Tibial artery (tissue), 4 donors: ENCODE measurements at regions not wholly inside any gene's neighbourhood (a gene's known extent, or its start where the extent isn't known, plus 50 kb on each side); places are given as distances from the start of the nearest gene placed in this dataset.

Experiments used
- DNase-seq, 2 donors: peaks; one replicate each; pipeline ENCODE4 v3.0.0-alpha.2; 2019
- H3K27ac ChIP-seq, 2 donors: fragments of 200-600 bp; sonication (generic) in 1 of 2; 1 replicate in 1 of 2; 2 replicates in 1 of 2; pipeline ENCODE4 v1.5.1; 2018 to 2019; ENCODE audit warnings: mild to moderate bottlenecking in 1 of 2
- H3K27me3 ChIP-seq, 2 donors: fragments of 200-600 bp; sonication (generic) in 1 of 2; one replicate each; pipeline versions ENCODE4 v1.5.1 to v1.6.0; 2016 to 2019
- H3K36me3 ChIP-seq, 3 donors: fragments of 200-600 bp; sonication (generic) in 2 of 3; one replicate each; pipeline ENCODE4 v1.5.1; 2016 to 2019; ENCODE audit warnings: mild to moderate bottlenecking in 2 of 3
- H3K4me1 ChIP-seq, 4 donors: fragments of 200-600 bp; sonication (generic) in 2 of 4; 1 replicate in 3 of 4; 2 replicates in 1 of 4; pipeline ENCODE4 v1.5.1; 2016 to 2019
- H3K4me3 ChIP-seq, 2 donors: fragments of 200-600 bp; sonication (generic) in 1 of 2; 1 replicate in 1 of 2; 2 replicates in 1 of 2; pipeline ENCODE4 v1.5.1; 2018 to 2019; ENCODE audit warnings: mild to moderate bottlenecking in 2 of 2
- H3K9me3 ChIP-seq, 3 donors: fragments of 200-600 bp; sonication (generic) in 1 of 3; one replicate each; pipeline ENCODE4 v1.5.1; 2016 to 2019
- intact Hi-C: fragments of 100-400 bp; cut with DNase I; formaldehyde crosslinking; loops from one replicate; pipeline ENCODE4 v1.15.0; 2023; ENCODE audit warnings: low total_unique reads
- TF ChIP-seq, protein P1 (sequence below), 2 experiments: fragments of 200-600 bp in 1 of 2; fragments of 450-650 bp in 1 of 2; IDR thresholded peaks; one replicate each; pipeline ENCODE4 v1.5.1; 2017 to 2019; ENCODE audit warnings: antibody characterized with exemption in 2 of 2, mild to moderate bottlenecking in 1 of 2, moderate library complexity in 1 of 2

DNA sequence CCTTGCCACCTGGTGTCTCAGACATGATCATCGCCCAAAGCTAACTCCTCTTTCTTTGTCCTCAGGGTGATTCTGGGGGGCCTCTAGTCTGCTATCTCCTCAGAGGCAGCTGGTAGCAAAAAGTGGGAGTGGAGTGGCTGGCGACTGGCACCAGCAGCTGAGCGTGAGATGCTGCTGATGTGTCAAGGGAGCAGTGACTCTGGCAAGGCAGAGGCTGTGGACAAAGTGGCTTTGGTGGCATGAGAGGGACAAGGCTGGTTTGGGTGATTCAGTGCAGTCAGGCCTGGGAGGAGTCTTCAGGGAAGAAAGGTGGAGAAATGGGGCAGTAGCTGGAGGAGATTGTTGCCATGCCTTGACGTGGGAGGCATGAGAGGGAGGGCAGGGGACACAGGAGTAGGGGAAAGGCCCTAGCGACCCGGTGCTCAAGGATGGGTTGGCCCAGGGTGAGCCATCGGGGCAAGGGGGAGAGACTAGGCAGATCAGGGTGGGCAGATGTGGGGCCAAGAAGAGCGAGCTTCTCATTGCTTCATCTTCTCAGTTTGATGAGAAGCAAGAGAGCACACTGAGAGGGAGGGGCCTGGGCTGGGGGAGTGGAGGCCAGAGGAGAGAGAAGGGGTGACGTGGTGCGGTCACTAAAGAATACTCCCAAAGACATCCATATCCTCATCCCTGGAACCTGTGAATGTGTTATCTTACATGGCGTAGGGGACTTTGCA, 64.2 kb upstream of the SPTLC1 start:
- Histone ChIP-seq H3K4me3 (no peak overlapping the region), H3K27ac (no peak overlapping the region), H3K9me3 (no peaks in the 10 kb centered on the region), H3K36me3 (no peaks in the 10 kb centered on the region), H3K27me3 (no peaks in the 10 kb centered on the region), H3K4me1 (no peaks in the 10 kb centered on the region)
- intact Hi-C loops: no loop called here
- DNase-seq: no peak
- TF ChIP-seq, protein P1, sequence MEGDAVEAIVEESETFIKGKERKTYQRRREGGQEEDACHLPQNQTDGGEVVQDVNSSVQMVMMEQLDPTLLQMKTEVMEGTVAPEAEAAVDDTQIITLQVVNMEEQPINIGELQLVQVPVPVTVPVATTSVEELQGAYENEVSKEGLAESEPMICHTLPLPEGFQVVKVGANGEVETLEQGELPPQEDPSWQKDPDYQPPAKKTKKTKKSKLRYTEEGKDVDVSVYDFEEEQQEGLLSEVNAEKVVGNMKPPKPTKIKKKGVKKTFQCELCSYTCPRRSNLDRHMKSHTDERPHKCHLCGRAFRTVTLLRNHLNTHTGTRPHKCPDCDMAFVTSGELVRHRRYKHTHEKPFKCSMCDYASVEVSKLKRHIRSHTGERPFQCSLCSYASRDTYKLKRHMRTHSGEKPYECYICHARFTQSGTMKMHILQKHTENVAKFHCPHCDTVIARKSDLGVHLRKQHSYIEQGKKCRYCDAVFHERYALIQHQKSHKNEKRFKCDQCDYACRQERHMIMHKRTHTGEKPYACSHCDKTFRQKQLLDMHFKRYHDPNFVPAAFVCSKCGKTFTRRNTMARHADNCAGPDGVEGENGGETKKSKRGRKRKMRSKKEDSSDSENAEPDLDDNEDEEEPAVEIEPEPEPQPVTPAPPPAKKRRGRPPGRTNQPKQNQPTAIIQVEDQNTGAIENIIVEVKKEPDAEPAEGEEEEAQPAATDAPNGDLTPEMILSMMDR (IDR thresholded peaks at IDR 0.05): no peak

DNA sequence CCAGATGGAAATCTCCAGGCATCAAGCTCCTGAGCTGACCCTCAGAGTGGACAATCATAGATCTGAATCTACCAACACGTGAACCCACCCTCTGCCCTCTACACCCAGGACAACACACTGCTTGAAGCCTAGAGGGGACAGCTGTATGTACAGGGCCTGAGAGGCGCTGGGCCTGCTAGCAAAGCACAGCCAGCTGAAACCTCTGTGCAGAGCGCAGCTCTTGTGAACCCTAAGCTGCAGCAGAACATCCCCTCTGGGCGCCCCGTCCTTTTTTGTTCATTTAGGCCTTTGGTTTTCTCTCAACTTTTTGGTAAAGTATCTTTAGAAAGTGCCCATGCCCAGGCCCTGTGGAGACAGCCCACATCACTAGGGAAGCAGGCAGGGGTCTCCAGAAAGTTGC, 62.4 kb upstream of the SPTLC1 start:
- TF ChIP-seq, protein P1 (IDR thresholded peaks at IDR 0.05): no peak
- no peaks in the 10 kb centered on the region for H3K9me3 ChIP-seq
- no peaks in the 10 kb centered on the region for H3K4me1 ChIP-seq
- no peak overlapping the region for H3K27ac ChIP-seq
- H3K36me3 ChIP-seq: no peaks in the 10 kb centered on the region
- H3K27me3 ChIP-seq: no peaks in the 10 kb centered on the region
- intact Hi-C loops: no loop called here
- no peak for DNase-seq
- H3K4me3 ChIP-seq: no peak overlapping the region

DNA sequence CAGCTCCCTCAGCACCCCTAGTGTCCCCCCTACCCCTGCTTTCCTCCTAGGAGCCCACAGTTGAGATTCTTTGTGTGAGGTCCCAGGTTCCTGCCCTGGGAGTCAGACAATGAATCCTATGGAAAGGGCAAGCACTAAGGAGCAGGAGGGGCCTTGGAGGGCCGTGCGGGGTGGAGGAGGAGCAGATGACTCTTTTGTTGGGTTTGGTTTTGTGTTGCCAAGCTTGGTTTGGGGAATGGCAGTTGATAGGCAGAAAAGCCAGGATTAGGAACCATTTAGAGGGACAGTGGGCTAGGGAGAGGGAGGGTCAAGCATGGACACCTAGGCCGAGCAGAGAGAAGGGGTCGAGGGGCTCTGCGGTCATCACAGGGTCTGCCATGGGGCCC, 61.6 kb upstream of the SPTLC1 start:
- intact Hi-C loops: no loop called here
- H3K9me3 ChIP-seq: no peaks in the 10 kb centered on the region
- no peak overlapping the region for H3K27ac ChIP-seq
- H3K36me3 ChIP-seq: no peaks in the 10 kb centered on the region
- no peak for DNase-seq
- TF ChIP-seq, protein P1 (IDR thresholded peaks at IDR 0.05): no peak
- no peaks in the 10 kb centered on the region for H3K4me1 ChIP-seq
- no peak overlapping the region for H3K4me3 ChIP-seq
- H3K27me3 ChIP-seq: no peaks in the 10 kb centered on the region

DNA sequence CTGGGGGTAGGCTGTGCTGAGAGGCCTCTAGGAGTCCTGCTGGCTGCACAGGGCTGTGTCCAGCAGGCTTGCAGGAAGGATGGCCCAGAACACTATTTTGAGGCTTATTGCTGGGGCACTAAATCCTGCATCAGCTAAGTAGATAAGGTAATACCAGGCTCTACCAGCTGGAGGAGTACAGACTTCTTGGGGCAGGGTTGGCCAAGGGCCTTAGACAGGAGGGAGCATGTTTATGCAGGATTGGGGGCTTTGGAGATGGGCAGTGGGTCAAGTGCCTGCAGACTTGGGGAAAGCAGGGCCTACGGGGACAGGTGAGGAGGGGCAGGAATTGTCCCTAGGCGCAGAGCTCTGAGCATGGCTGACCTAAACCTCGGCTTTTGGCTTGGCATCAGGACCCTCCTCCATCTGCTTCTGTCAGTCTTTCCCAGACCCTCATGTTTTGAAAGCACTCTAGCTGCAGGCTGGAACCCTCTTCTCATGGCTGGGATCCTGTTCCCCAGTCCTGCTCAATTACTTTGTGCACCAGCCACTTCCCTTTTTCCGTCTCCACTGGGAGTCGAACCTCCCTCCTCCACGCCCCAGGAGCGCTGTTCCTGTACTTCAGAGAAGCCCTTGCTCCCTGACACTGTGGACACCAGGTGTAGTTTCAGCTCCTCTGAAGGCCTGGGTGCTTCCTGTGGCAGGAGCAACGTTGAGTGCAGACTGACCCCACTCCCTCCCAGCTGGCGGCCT, 61.0 kb upstream of the SPTLC1 start:
- H3K27me3 ChIP-seq: no peaks in the 10 kb centered on the region
- TF ChIP-seq, protein P1 (IDR thresholded peaks at IDR 0.05): no peak
- intact Hi-C loops: no loop called here
- no peak overlapping the region for H3K27ac ChIP-seq
- no peak for DNase-seq
- H3K4me3 ChIP-seq: no peak overlapping the region
- no peaks in the 10 kb centered on the region for H3K9me3 ChIP-seq
- H3K36me3 ChIP-seq: no peaks in the 10 kb centered on the region
- no peaks in the 10 kb centered on the region for H3K4me1 ChIP-seq

DNA sequence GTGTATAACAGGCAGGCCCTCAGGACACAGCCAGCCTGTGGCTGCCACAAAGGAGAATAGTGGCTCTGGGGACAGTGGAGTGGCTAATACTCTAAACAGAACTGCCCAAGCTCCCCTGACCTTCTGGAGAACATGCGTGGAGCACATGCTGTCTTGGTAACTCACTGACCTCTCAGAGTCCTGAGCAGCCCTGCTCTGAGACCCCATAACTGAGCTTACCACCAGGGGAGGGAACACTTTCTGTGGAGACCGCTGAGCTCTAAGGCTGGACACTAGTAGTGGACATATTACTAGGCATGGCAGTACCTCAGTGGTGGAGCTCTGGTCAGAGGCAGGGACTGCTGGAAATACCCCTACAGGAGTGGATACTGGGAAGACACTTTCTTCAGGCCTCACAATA, 60.2 kb upstream of the SPTLC1 start:
- H3K4me1 ChIP-seq: no peaks in the 10 kb centered on the region
- H3K27me3 ChIP-seq: no peaks in the 10 kb centered on the region
- H3K9me3 ChIP-seq: no peaks in the 10 kb centered on the region
- H3K36me3 ChIP-seq: no peaks in the 10 kb centered on the region
- intact Hi-C loops: no loop called here
- H3K4me3 ChIP-seq: no peak overlapping the region
- H3K27ac ChIP-seq: no peak overlapping the region
- TF ChIP-seq, protein P1 (IDR thresholded peaks at IDR 0.05): no peak
- DNase-seq: no peak
